Cerebellar cortex (tissue), 1 donor: ENCODE measurements at regions not wholly inside any gene's neighbourhood (a gene's known extent, or its start where the extent isn't known, plus 50 kb on each side); places are given as distances from the start of the nearest gene placed in this dataset.
"Not testable (repeated sequence)": the region's sequence is repeated elsewhere in the genome, so short reads cannot be mapped to it uniquely, and the experiment has no call there.

Source experiments
- DNase-seq: peaks from one replicate; pipeline ENCODE4 v3.0.0-alpha.2; 2015; ENCODE audit warnings: low spot score

GRCh38 chr3:163812006-163812405, 1266.3 kb downstream of the SI start:
- no peak for DNase-seq

- no peak for DNase-seq
These were observed 1268.7 kb downstream of the SI start for GRCh38 chr3:163809540-163809993.

- DNase-seq = no peak
These were observed 1291.9 kb downstream of the SI start for GRCh38 chr3:163786416-163786815.

- peak; percentile 6 for DNase-seq
These were observed 1292.6 kb downstream of the SI start for GRCh38 chr3:163785693-163786092.

- DNase-seq = no peak
These were observed 1298.6 kb downstream of the SI start for GRCh38 chr3:163779396-163780344.

GRCh38 chr3:163776743-163777142, 1301.6 kb downstream of the SI start:
- no peak for DNase-seq

GRCh38 chr3:163773136-163773535, 1305.2 kb downstream of the SI start:
- no peak for DNase-seq

GRCh38 chr3:163768048-163768447, 1310.2 kb downstream of the SI start:
- no peak for DNase-seq

GRCh38 chr3:163766112-163766511, 1312.2 kb downstream of the SI start:
- no peak for DNase-seq

GRCh38 chr3:163753033-163753432, 1325.3 kb downstream of the SI start:
- no peak for DNase-seq

- DNase-seq = no peak
These were observed 1333.1 kb downstream of the SI start for GRCh38 chr3:163745204-163745603.

- DNase-seq = no peak
These were observed 1342.9 kb downstream of the SI start for GRCh38 chr3:163735394-163735793.

GRCh38 chr3:163730684-163731083, 1347.6 kb downstream of the SI start:
- no peak for DNase-seq

- no peak for DNase-seq
These were observed 1352.2 kb downstream of the SI start for GRCh38 chr3:163726125-163726524.

GRCh38 chr3:163722405-163722804, 1355.9 kb downstream of the SI start:
- no peak for DNase-seq

- DNase-seq = no peak
These were observed 1356.7 kb downstream of the SI start for GRCh38 chr3:163721596-163721995.

GRCh38 chr3:163717377-163717776, 1360.9 kb downstream of the SI start:
- no peak for DNase-seq

- DNase-seq = no peak
These were observed 1369.9 kb downstream of the SI start for GRCh38 chr3:163708428-163708827.

GRCh38 chr3:163707659-163708058, 1370.6 kb downstream of the SI start:
- no peak for DNase-seq

GRCh38 chr3:163698221-163698620, 1380.1 kb downstream of the SI start:
- DNase-seq = not testable (repeated sequence)

GRCh38 chr3:163692494-163692893, 1385.8 kb downstream of the SI start:
- no peak for DNase-seq

- DNase-seq = no peak
These were observed 1393.6 kb downstream of the SI start for GRCh38 chr3:163684651-163685050.

- DNase-seq = no peak
These were observed 1405.3 kb downstream of the SI start for GRCh38 chr3:163672954-163673353.

GRCh38 chr3:163671201-163671600, 1407.1 kb downstream of the SI start:
- DNase-seq = no peak
